ENCODE measurements at regions not wholly inside any gene's neighbourhood (a gene's known extent, or its start where the extent isn't known, plus 50 kb on each side); places are given as distances from the start of the nearest gene placed in this dataset.

- H3K9me3 Mint-ChIP-seq: no peaks in the 10 kb centered on the region
- H3K27ac Mint-ChIP-seq: no peak overlapping the region
Measured at GRCh38 chr20:19108155-19108554, 104.3 kb upstream of the SLC24A3 start.

GRCh38 chr20:19110285-19110684, 102.2 kb upstream of the SLC24A3 start:
- Mint-ChIP-seq H3K9me3 (no peaks in the 10 kb centered on the region), H3K27ac (no peak overlapping the region), H3K4me3 (no peak overlapping the region), H3K27me3 (no peaks in the 10 kb centered on the region), H3K4me1 (no peaks in the 10 kb centered on the region), H3K36me3 (ENCODE audit: low read depth) (no peaks in the 10 kb centered on the region)
- ATAC-seq (replicated peaks): no peak

More at GRCh38 chr20:19108155-19108554, 104.3 kb upstream of the SLC24A3 start:
- ATAC-seq (replicated peaks): no peak
- H3K27me3 Mint-ChIP-seq: no peaks in the 10 kb centered on the region
- no peaks in the 10 kb centered on the region for H3K4me1 Mint-ChIP-seq
- no peak overlapping the region for H3K4me3 Mint-ChIP-seq
- no peaks in the 10 kb centered on the region for H3K36me3 Mint-ChIP-seq (ENCODE audit: low read depth)

GRCh38 chr20:19110881-19111460, 101.5 kb upstream of the SLC24A3 start:
- H3K27ac Mint-ChIP-seq: no peak overlapping the region

GRCh38 chr20:19112828-19113227, 99.6 kb upstream of the SLC24A3 start:
- Mint-ChIP-seq H3K9me3 (no peaks in the 10 kb centered on the region), H3K27me3 (no peaks in the 10 kb centered on the region), H3K4me1 (no peaks in the 10 kb centered on the region), H3K4me3 (no peak overlapping the region), H3K27ac (no peak overlapping the region), H3K36me3 (ENCODE audit: low read depth) (no peaks in the 10 kb centered on the region)
- no peak for ATAC-seq (replicated peaks)

More at GRCh38 chr20:19110881-19111460, 101.5 kb upstream of the SLC24A3 start:
- H3K4me1 Mint-ChIP-seq: no peaks in the 10 kb centered on the region
- ATAC-seq (replicated peaks): no peak
- no peaks in the 10 kb centered on the region for H3K27me3 Mint-ChIP-seq
- no peak overlapping the region for H3K4me3 Mint-ChIP-seq
- H3K9me3 Mint-ChIP-seq: no peaks in the 10 kb centered on the region
- no peaks in the 10 kb centered on the region for H3K36me3 Mint-ChIP-seq (ENCODE audit: low read depth)

GRCh38 chr20:19113343-19113930, 99.0 kb upstream of the SLC24A3 start:
- Mint-ChIP-seq H3K27me3 (no peaks in the 10 kb centered on the region), H3K36me3 (ENCODE audit: low read depth) (no peaks in the 10 kb centered on the region), H3K4me3 (no peak overlapping the region), H3K27ac (no peak overlapping the region), H3K9me3 (no peaks in the 10 kb centered on the region), H3K4me1 (no peaks in the 10 kb centered on the region)
- ATAC-seq (replicated peaks): no peak

GRCh38 chr20:19114410-19114809, 98.0 kb upstream of the SLC24A3 start:
- H3K9me3 Mint-ChIP-seq: no peaks in the 10 kb centered on the region
- no peak overlapping the region for H3K27ac Mint-ChIP-seq
- ATAC-seq (replicated peaks): no peak
- no peaks in the 10 kb centered on the region for H3K4me1 Mint-ChIP-seq
- no peaks in the 10 kb centered on the region for H3K36me3 Mint-ChIP-seq (ENCODE audit: low read depth)
- H3K4me3 Mint-ChIP-seq: no peak overlapping the region
- H3K27me3 Mint-ChIP-seq: no peaks in the 10 kb centered on the region

GRCh38 chr20:19115581-19115980, 96.9 kb upstream of the SLC24A3 start:
- Mint-ChIP-seq H3K27me3 (no peaks in the 10 kb centered on the region), H3K9me3 (no peaks in the 10 kb centered on the region), H3K4me1 (no peaks in the 10 kb centered on the region), H3K4me3 (no peak overlapping the region), H3K27ac (no peak overlapping the region), H3K36me3 (ENCODE audit: low read depth) (no peaks in the 10 kb centered on the region)
- no peak for ATAC-seq (replicated peaks)

- Mint-ChIP-seq H3K4me3 (no peak overlapping the region), H3K4me1 (no peaks in the 10 kb centered on the region), H3K9me3 (peaks cover 3% of the 10 kb centered on the region), H3K36me3 (ENCODE audit: low read depth) (no peaks in the 10 kb centered on the region), H3K27me3 (no peaks in the 10 kb centered on the region), H3K27ac (no peak overlapping the region)
- no peak for ATAC-seq (replicated peaks)
Measured at GRCh38 chr20:19120011-19120410, 92.4 kb upstream of the SLC24A3 start.

GRCh38 chr20:19120569-19120968, 91.9 kb upstream of the SLC24A3 start:
- Mint-ChIP-seq H3K4me1 (no peaks in the 10 kb centered on the region), H3K27ac (no peak overlapping the region), H3K9me3 (peaks cover 3% of the 10 kb centered on the region), H3K27me3 (no peaks in the 10 kb centered on the region), H3K36me3 (ENCODE audit: low read depth) (no peaks in the 10 kb centered on the region), H3K4me3 (no peak overlapping the region)
- no peak for ATAC-seq (replicated peaks)

GRCh38 chr20:19121463-19121862, 91.0 kb upstream of the SLC24A3 start:
- no peaks in the 10 kb centered on the region for H3K27me3 Mint-ChIP-seq

GRCh38 chr20:19121916-19122315, 90.5 kb upstream of the SLC24A3 start:
- no peak overlapping the region for H3K27ac Mint-ChIP-seq

More at GRCh38 chr20:19121463-19121862, 91.0 kb upstream of the SLC24A3 start:
- H3K4me1 Mint-ChIP-seq: no peaks in the 10 kb centered on the region
- no peak overlapping the region for H3K27ac Mint-ChIP-seq
- ATAC-seq (replicated peaks): no peak
- peaks cover 3% of the 10 kb centered on the region for H3K9me3 Mint-ChIP-seq
- H3K36me3 Mint-ChIP-seq (ENCODE audit: low read depth): no peaks in the 10 kb centered on the region
- no peak overlapping the region for H3K4me3 Mint-ChIP-seq

GRCh38 chr20:19122395-19122794, 90.0 kb upstream of the SLC24A3 start:
- no peaks in the 10 kb centered on the region for H3K4me1 Mint-ChIP-seq
- peaks cover 3% of the 10 kb centered on the region for H3K9me3 Mint-ChIP-seq
- H3K4me3 Mint-ChIP-seq: no peak overlapping the region
- H3K27ac Mint-ChIP-seq: no peak overlapping the region
- ATAC-seq (replicated peaks): no peak
- no peaks in the 10 kb centered on the region for H3K36me3 Mint-ChIP-seq (ENCODE audit: low read depth)
- H3K27me3 Mint-ChIP-seq: no peaks in the 10 kb centered on the region

More at GRCh38 chr20:19121916-19122315, 90.5 kb upstream of the SLC24A3 start:
- no peak for ATAC-seq (replicated peaks)
- Mint-ChIP-seq H3K36me3 (ENCODE audit: low read depth) (no peaks in the 10 kb centered on the region), H3K4me1 (no peaks in the 10 kb centered on the region), H3K27me3 (no peaks in the 10 kb centered on the region), H3K4me3 (no peak overlapping the region), H3K9me3 (peaks cover 3% of the 10 kb centered on the region)

GRCh38 chr20:19125508-19125907, 86.9 kb upstream of the SLC24A3 start:
- no peak for ATAC-seq (replicated peaks)
- no peaks in the 10 kb centered on the region for H3K4me1 Mint-ChIP-seq

GRCh38 chr20:19129306-19129705, 83.1 kb upstream of the SLC24A3 start:
- ATAC-seq (replicated peaks): no peak
- H3K36me3 Mint-ChIP-seq (ENCODE audit: low read depth): no peaks in the 10 kb centered on the region
- no peaks in the 10 kb centered on the region for H3K9me3 Mint-ChIP-seq
- no peaks in the 10 kb centered on the region for H3K27me3 Mint-ChIP-seq
- no peak overlapping the region for H3K27ac Mint-ChIP-seq
- no peaks in the 10 kb centered on the region for H3K4me1 Mint-ChIP-seq
- no peak overlapping the region for H3K4me3 Mint-ChIP-seq

More at GRCh38 chr20:19125508-19125907, 86.9 kb upstream of the SLC24A3 start:
- Mint-ChIP-seq H3K27me3 (no peaks in the 10 kb centered on the region), H3K36me3 (ENCODE audit: low read depth) (no peaks in the 10 kb centered on the region), H3K9me3 (peaks cover 3% of the 10 kb centered on the region), H3K4me3 (no peak overlapping the region), H3K27ac (no peak overlapping the region)

GRCh38 chr20:19129976-19130612, 82.3 kb upstream of the SLC24A3 start:
- Mint-ChIP-seq H3K27ac (no peak overlapping the region), H3K36me3 (ENCODE audit: low read depth) (no peaks in the 10 kb centered on the region), H3K4me1 (no peaks in the 10 kb centered on the region), H3K4me3 (no peak overlapping the region), H3K9me3 (no peaks in the 10 kb centered on the region), H3K27me3 (no peaks in the 10 kb centered on the region)
- ATAC-seq (replicated peaks): no peak

Measured in activated T-helper 17 cell treated with anti-CD3 and anti-CD28 coated beads, Interleukin-2, amount 50 U/mL, for 72 hours (primary cell).